ENCODE measurements at regions not wholly inside any gene's neighbourhood (a gene's known extent, or its start where the extent isn't known, plus 50 kb on each side); places are given as distances from the start of the nearest gene placed in this dataset.

DNA sequence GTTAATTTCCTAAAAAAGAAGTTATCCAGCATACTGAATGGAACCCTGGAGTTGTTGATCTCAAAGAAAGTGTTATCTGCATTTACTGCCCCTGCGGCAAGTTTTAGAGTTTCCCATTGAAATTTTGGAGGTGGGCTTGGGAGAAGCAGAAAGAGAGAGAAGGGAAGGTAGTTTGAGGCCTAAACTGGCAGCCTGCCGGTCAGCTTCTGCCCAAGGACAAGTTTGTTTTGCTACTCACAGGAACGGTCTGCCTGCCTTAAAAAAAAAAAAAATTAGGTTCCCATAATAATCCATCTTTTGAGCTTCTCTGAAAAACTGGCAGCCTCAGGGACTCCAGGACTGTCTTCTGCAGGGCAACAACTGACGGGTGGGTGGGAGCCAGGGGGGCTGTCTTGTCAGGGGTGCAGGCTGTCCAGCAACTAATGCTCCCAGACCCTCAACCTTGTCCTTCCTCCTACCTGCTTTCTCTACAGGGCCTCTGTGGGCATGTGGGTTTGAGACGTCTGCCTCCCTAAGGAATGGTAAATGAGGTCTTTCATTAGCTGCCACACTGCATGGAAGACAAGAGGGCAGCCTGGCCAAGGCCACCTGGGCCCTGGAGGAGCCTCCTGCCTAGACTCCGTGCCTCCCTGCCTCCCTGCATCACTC, 176.1 kb upstream of the KCNG1 start:
- H3K36me3 ChIP-seq = no peaks in the 10 kb centered on the region
- H3K4me3 ChIP-seq = no peak overlapping the region
- no peaks in the 10 kb centered on the region for H3K9me3 ChIP-seq (replicated peaks)
- no peaks in the 10 kb centered on the region for H3K4me1 ChIP-seq
- TF ChIP-seq, protein P1, sequence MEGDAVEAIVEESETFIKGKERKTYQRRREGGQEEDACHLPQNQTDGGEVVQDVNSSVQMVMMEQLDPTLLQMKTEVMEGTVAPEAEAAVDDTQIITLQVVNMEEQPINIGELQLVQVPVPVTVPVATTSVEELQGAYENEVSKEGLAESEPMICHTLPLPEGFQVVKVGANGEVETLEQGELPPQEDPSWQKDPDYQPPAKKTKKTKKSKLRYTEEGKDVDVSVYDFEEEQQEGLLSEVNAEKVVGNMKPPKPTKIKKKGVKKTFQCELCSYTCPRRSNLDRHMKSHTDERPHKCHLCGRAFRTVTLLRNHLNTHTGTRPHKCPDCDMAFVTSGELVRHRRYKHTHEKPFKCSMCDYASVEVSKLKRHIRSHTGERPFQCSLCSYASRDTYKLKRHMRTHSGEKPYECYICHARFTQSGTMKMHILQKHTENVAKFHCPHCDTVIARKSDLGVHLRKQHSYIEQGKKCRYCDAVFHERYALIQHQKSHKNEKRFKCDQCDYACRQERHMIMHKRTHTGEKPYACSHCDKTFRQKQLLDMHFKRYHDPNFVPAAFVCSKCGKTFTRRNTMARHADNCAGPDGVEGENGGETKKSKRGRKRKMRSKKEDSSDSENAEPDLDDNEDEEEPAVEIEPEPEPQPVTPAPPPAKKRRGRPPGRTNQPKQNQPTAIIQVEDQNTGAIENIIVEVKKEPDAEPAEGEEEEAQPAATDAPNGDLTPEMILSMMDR (IDR thresholded peaks at IDR 0.05; ENCODE audit: borderline replicate concordance) = no peak
- no peak for DNase-seq
- H3K27ac ChIP-seq (replicated peaks) = no peak overlapping the region
- H3K27me3 ChIP-seq (ENCODE audit: low read depth) = peaks cover 71% of the 10 kb centered on the region
- intact Hi-C loops (cut with micrococcal nuclease) = no loop called here

DNA sequence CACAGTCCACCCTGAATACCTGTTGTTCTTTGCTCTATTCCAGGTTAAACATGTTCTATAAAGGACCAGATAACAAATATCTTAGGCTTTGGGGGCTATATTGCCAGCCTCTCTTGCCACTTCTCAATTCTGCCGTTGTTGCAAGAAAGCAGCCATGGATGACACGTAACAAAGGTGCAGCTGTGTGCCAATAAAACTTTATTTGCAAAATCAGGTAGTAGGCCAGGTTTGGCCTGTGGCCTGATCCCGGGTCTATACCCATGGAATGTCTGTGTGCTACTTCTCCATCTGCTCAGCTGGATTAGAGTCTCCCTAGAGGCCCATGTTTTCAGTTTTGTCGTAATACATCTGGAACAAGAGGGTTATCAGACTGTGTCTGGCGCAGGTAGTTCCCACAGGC, 175.3 kb upstream of the KCNG1 start:
- H3K27me3 ChIP-seq (ENCODE audit: low read depth) = peaks cover 71% of the 10 kb centered on the region
- no peaks in the 10 kb centered on the region for H3K4me1 ChIP-seq
- intact Hi-C loops (cut with micrococcal nuclease) = no loop called here
- DNase-seq = no peak
- TF ChIP-seq, protein P1 (IDR thresholded peaks at IDR 0.05; ENCODE audit: borderline replicate concordance) = no peak
- no peak overlapping the region for H3K27ac ChIP-seq (replicated peaks)
- no peak overlapping the region for H3K4me3 ChIP-seq
- no peaks in the 10 kb centered on the region for H3K9me3 ChIP-seq (replicated peaks)
- H3K36me3 ChIP-seq = no peaks in the 10 kb centered on the region

DNA sequence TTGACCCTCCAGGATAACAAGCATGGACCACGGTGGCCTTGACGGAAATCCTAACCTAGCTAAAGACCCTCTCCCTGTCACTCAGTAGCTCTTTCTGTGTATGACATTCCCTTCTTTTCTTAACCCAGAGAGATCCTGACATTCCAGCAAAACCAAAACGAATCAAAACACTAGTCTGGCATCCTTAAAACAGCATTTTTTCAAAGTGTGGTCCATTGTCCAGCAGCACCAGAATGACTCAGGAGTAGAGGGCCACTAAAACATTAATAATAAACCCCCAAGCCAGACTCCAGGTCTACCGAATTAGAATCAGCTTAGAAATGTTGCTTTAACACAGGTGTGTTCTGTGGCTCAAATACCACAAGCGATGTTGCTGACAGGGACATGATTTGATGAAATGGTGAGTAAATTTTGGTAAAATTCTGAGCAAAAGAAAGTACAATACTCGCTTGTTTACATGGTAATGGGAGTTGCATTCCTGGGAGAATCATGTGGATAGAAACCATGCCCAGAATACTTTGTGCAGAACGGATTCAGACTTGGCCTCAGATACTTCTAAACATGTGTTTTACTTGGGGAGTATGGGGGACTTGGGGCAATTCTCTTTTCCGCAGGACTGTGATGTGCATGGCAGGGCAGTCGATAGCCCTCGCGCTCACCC, 174.2 kb upstream of the KCNG1 start:
- intact Hi-C loops (cut with micrococcal nuclease) = no loop called here
- no peaks in the 10 kb centered on the region for H3K36me3 ChIP-seq
- no peaks in the 10 kb centered on the region for H3K4me1 ChIP-seq
- no peak for DNase-seq
- TF ChIP-seq, protein P1 (IDR thresholded peaks at IDR 0.05; ENCODE audit: borderline replicate concordance) = no peak
- H3K9me3 ChIP-seq (replicated peaks) = no peaks in the 10 kb centered on the region
- H3K27ac ChIP-seq (replicated peaks) = no peak overlapping the region
- no peak overlapping the region for H3K4me3 ChIP-seq
- H3K27me3 ChIP-seq (ENCODE audit: low read depth) = peaks cover 71% of the 10 kb centered on the region

DNA sequence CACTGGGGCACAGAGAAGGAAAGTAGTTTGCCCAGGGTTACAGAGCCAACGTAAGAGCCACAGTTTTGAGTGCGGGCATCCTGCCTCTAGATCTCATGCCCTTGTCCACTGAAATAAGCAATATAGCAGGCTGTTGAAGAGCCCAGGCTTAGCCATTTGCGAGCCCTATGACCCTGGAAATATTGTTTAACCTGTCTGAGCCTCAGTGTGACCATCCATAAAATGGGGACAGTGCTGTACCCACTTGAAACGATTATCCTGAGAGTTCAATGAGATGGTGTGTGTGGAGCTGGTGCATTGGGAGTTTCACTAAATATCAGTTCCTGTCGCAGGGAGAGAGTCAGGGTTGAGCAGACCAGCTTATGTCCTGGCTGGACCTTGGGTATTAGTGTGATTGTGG, 173.1 kb upstream of the KCNG1 start:
- Histone ChIP-seq H3K27ac (replicated peaks) (no peak overlapping the region), H3K4me3 (no peak overlapping the region), H3K36me3 (no peaks in the 10 kb centered on the region), H3K27me3 (ENCODE audit: low read depth) (peaks cover 75% of the 10 kb centered on the region), H3K4me1 (no peaks in the 10 kb centered on the region), H3K9me3 (replicated peaks) (no peaks in the 10 kb centered on the region)
- no peak for DNase-seq
- intact Hi-C loops (cut with micrococcal nuclease) = no loop called here
- TF ChIP-seq, protein P1 (IDR thresholded peaks at IDR 0.05; ENCODE audit: borderline replicate concordance) = no peak

DNA sequence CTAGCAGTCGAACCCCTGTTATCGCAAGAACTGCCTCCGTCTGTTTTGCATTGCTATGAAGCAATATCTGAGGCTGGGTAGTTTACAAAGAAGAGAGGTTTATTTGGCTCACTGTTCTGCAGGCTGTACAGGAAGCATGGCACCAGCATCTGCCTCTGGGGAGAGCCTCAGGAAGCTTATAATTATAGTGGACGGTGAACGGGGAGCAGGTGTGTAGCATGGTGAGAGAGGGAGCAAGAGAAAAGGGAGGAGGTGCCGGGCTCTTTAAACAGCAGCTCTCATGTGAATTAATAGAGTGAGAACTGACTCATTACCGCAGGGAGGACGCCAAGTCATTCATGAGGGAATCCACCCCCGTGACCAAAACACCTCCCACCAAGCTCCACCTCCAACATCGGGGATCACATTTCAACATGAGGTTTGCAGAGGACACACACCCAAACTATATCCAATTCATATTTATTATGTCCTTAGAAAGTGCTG, 172.6 kb upstream of the KCNG1 start:
- H3K27ac ChIP-seq (replicated peaks) = no peak overlapping the region
- TF ChIP-seq, protein P1 (IDR thresholded peaks at IDR 0.05; ENCODE audit: borderline replicate concordance) = no peak
- no peaks in the 10 kb centered on the region for H3K36me3 ChIP-seq
- H3K4me1 ChIP-seq = no peaks in the 10 kb centered on the region
- no peak overlapping the region for H3K4me3 ChIP-seq
- intact Hi-C loops (cut with micrococcal nuclease) = no loop called here
- no peaks in the 10 kb centered on the region for H3K9me3 ChIP-seq (replicated peaks)
- peaks cover 80% of the 10 kb centered on the region for H3K27me3 ChIP-seq (ENCODE audit: low read depth)
- no peak for DNase-seq
